Hepatocyte (in vitro differentiated cells): ENCODE measurements at regions not wholly inside any gene's neighbourhood (a gene's known extent, or its start where the extent isn't known, plus 50 kb on each side); places are given as distances from the start of the nearest gene placed in this dataset.

ENCODE experiments used
- CTCF ChIP-seq: fragments of 200-600 bp; sonication (generic); IDR thresholded peaks from 2 replicates; pipeline ENCODE4 v1.5.1; 2016; ENCODE audit warnings: antibody characterized with exemption, mild to moderate bottlenecking; ENCODE audit not compliant: poor library complexity
- EZH2 ChIP-seq: fragments of 200-600 bp; sonication (generic); IDR thresholded peaks from 2 replicates; pipeline ENCODE4 v1.6.1; 2016; ENCODE audit warnings: antibody characterized with exemption, mild to moderate bottlenecking, borderline replicate concordance

DNA sequence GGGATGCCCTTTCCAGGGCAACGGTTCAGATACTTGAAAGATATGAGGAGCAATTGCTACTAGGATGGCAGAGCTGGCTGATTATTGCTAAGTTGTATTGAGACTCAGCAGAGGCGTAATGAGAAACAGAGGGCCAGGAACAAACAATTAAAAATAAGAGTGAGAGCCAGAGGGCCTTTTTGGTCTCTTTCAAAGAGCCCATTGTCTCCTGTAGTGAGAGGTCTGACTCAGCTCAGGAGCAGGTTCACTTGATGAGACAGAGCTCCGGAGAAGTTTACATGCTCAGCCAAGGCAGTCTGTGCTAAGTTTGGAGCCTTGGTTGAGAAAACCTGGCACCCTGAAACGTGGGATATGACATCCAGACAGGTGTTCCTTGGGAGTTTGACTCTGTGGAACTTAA lies 303.9 kb upstream of the DLGAP1 start:
- TF ChIP-seq CTCF (no peak), EZH2 (no peak)
